HTR-8/SVneo (cell line): ENCODE measurements at regions not wholly inside any gene's neighbourhood (a gene's known extent, or its start where the extent isn't known, plus 50 kb on each side); places are given as distances from the start of the nearest gene placed in this dataset.
"Not testable (repeated sequence)": the region's sequence is repeated elsewhere in the genome, so short reads cannot be mapped to it uniquely, and the experiment has no call there.

Experiments
- DNase-seq: peaks from one replicate; pipeline ENCODE4 v3.0.0; 2011; ENCODE audit warnings: low spot score, mixed read lengths; ENCODE audit not compliant: insufficient read length
- FAIRE-seq: peaks from 2 replicates; lab custom pipeline; 2011; peaks lifted over from hg19 to GRCh38; lab: Jason Lieb, UNC

- DNase-seq (no peak), FAIRE-seq (no peak)
These were observed 1897.8 kb upstream of the PCDH10 start for GRCh38 chr4:131251321-131251720.

DNA sequence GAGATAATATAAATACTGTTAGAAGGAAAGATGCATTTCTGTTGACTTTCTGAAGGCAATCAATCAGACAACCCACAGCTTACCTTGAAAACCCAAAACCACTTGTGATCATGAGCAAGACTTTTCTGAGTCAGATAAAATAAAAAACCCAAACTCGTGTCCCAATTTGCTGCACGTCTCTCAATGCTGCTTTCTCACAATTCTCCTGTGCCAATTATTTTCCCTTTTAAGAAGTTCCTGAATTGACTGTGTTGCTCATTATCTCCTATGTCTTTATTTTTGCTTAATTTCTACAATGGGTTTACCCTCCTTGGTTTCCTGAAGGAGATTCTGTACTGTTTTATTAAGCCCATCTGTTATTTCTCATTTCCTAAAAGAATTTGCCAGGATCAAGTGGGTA lies 1891.9 kb upstream of the PCDH10 start:
- DNase-seq (no peak), FAIRE-seq (no peak)

GRCh38 chr4:131258361-131258760 lies 1890.7 kb upstream of the PCDH10 start:
- no peak for DNase-seq
- FAIRE-seq = no peak

GRCh38 chr4:131288441-131288840 lies 1860.7 kb upstream of the PCDH10 start:
- FAIRE-seq = no peak

DNA sequence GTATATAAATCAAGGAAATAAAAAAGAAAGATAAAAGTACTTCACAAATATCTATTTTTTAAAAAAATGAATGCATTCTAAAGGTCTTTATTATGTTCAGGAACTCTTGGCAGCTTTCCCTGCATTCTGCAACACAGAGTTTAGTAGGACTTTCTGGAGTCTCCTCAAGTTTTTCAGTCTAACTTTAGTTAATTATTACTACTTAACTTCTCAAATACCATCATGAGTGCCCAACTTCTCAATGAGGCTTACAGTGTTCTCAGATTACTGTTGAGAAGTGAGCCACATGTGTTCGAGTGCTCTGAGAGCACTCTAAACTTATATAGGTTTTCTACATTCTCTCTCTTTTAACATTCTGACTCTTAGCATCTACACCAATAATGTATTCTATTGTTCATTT lies 1852.9 kb upstream of the PCDH10 start:
- FAIRE-seq (no peak), DNase-seq (no peak)

More at GRCh38 chr4:131288441-131288840, 1860.7 kb upstream of the PCDH10 start:
- DNase-seq = no peak

GRCh38 chr4:131302108-131302507 lies 1847.0 kb upstream of the PCDH10 start:
- DNase-seq (no peak), FAIRE-seq (no peak)

GRCh38 chr4:131304686-131305085 lies 1844.4 kb upstream of the PCDH10 start:
- FAIRE-seq = no peak

GRCh38 chr4:131309628-131310027 lies 1839.5 kb upstream of the PCDH10 start:
- FAIRE-seq = no peak
- no peak for DNase-seq

More at GRCh38 chr4:131304686-131305085, 1844.4 kb upstream of the PCDH10 start:
- DNase-seq = no peak

- no peak for DNase-seq
- no peak for FAIRE-seq
These were observed 1833.0 kb upstream of the PCDH10 start for GRCh38 chr4:131316086-131316485.

DNA sequence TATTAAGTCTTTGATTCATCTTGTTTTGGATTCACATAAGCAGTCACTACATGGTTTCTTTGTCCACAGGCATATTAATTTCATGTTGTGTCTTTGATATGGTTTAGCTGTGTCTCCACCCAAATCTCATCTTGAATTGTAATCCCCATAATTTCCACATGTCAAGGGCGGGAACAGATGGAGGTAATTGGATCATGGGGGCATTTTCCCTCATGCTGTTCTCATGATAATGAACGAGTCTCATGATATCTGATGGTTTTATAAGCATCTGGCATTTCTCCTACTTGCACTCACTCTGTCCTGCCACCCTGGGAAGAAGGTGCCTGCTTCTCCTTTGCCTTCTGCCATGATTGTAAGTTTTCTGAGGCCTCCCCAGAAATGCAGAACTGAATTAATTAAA lies 1811.2 kb upstream of the PCDH10 start:
- no peak for FAIRE-seq
- DNase-seq = no peak

- FAIRE-seq (no peak), DNase-seq (no peak)
These were observed 1810.0 kb upstream of the PCDH10 start for GRCh38 chr4:131339137-131339536.

DNA sequence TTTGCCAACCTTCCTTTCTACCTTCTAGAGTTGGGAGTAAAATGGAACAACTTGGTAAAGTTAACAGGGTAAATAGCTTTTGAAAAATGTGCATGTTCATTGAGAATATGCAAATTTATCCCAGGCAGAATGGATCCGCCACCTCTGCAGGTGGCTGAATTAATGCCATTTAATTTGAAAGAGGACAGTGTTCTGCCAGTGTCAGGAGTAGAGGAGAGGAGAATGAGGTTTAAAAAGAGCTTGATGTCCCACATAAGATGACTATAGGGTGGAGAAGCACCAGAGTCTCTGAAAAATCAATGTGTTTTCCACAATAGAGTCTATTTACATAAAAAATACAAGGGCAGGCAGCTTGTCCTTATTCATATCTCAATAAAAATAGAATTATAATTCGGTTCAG lies 1804.3 kb upstream of the PCDH10 start:
- FAIRE-seq (no peak), DNase-seq (no peak)

- FAIRE-seq = no peak
These were observed 1801.3 kb upstream of the PCDH10 start for GRCh38 chr4:131347816-131348215.

DNA sequence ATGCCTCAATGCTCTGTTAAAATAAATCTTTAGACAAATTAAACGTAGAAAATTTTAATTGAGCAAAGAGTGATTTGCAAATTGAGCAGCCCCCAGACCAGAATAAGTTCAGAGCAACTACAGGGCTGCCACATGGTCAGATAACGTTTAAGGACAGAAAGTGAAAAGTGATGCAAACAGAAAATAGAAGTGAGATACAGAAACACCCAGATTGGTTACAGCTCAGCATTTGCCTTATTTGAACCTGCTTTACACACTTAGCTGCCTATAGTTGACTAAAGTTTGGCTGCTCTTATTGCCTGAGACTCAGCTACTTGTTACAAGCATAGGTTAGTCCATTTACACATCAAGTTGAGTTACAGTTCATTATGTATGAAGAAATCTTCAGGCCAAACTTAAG lies 1800.8 kb upstream of the PCDH10 start:
- FAIRE-seq = no peak

More at GRCh38 chr4:131347816-131348215, 1801.3 kb upstream of the PCDH10 start:
- no peak for DNase-seq

DNA sequence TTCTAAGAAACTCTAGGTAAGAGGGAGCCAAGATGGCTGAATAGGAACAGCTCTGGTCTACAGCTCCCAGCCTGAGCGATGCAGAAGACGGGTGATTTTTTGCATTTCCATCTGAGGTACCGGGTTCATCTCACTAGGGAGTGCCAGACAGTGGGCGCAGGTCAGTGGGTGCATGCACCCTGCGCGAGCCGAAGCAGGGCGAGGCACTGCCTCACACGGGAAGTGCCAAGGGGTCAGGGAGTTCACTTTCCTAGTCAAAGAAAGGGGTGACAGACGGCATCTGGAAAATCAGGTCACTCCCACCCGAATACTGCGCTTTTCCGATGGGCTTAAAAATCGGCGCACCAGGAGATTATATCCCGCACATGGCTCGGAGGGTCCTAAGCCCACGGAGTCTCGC lies 1796.7 kb upstream of the PCDH10 start:
- not testable (repeated sequence) for FAIRE-seq, DNase-seq

More for the DNA sequence above, 1800.8 kb upstream of the PCDH10 start:
- no peak for DNase-seq

DNA sequence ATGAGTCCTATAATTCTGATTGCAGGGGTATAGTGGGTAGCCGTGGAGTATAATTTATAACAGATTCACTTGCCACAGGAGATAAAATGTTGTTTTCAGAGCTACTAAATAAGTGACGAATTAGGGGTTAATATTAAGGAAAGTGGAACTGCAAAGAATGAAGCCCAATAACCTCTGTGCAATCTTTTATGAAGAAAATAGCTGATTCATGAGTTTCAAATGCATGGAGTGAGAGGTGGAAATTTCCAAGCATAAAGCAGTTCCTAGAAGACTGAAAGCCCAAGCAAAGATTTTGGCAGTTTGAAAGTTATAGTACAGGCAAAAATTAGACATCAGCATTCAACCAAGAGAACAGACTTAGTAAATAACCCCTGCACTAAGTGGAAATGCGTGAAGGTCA lies 1782.4 kb upstream of the PCDH10 start:
- DNase-seq = no peak
- no peak for FAIRE-seq

- no peak for DNase-seq
- FAIRE-seq = no peak
These were observed 1781.7 kb upstream of the PCDH10 start for GRCh38 chr4:131367441-131367840.

DNA sequence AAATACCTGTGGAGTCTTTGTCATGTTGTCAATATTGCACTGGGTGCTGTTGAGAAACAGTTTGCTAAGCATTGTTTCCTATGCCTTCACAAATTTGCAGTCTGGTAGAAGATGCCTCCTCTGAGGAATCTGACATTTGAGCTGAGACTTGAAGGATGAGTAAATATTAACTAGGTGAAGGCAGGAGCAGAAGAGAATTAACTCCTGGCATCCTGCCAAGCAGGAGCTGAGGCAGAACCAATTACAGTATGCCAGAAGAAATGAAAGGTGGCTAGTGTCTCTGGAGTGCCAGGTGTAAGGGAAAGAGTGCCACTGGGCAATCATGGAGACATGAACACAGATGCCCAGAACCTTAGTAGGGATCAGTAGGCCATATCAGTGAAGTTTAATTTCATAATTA lies 1778.2 kb upstream of the PCDH10 start:
- DNase-seq (no peak), FAIRE-seq (no peak)

DNA sequence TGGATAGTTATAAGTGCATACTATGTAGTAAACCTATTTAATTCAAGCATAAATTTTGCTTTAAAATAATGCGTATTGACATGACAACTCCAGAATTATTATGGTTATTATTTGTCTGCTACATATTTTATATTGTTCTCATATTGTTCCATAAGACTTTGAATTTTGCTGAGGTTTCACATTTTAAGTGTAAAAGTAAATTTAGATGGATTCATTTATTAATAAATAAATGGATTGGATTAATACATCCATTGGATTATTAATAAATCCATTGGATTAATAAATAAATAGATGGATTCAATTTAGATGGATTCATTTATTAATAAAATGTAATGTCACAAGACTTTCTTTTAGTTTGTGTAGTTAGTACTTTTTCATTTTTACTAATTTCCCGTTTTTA lies 1768.0 kb upstream of the PCDH10 start:
- DNase-seq (no peak), FAIRE-seq (no peak)

DNA sequence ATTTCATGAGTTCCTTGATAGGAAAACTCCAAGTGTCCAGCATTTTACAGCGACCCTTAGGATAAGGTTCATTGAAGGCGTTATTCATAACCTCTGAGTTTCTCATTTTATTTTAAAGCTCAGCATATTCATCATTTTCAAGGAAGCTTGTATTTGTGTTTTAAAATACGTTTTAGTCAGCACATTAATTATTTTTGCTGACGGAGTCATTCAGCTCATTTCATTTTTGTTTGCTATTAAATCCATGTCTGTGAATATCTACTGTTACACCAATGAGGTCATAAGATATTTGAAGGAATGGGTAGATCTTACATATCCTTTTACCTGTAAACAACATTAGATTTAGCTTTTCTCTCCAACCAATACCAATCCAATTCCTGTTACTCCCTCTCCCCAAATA lies 1766.3 kb upstream of the PCDH10 start:
- FAIRE-seq (no peak), DNase-seq (no peak)

DNA sequence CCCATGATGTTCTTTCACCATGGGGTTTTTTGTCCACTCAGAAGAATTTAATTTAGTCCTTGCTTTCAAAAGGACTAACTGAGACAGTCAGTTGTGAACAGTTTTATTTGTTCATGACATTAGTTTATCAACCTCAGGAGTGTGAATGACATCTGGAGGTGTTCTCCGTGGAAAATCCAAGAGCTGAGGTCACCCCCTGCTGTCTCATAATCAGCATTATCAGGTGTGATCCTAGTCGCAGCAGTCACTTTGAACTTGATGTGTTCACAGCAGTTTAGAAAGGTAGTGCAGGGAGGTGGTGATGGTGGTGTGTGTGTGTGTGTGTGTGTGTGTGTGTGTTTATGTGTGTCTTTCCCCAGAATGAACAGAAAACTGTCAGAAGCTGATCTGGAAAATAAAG lies 1760.8 kb upstream of the PCDH10 start:
- DNase-seq = no peak
- FAIRE-seq = no peak

DNA sequence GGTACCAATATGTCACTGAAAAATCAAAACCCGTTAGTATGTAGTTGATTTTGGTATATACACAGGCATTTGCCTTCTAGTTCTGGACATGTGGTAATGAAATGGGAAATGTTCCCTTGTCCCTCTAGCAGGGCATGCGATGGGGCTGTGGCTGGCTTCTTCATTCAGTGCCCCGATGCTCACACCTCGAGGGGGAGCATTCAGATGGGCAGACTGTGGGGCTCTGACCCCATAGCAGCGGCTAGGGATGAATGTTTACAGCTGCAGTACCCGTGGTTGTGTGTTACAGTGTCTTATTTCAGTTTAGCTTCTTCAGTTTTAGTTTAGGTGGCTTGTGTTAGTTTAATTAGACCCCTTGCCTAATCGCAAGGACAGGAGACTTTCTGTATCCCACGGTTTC lies 1741.0 kb upstream of the PCDH10 start:
- no peak for FAIRE-seq

DNA sequence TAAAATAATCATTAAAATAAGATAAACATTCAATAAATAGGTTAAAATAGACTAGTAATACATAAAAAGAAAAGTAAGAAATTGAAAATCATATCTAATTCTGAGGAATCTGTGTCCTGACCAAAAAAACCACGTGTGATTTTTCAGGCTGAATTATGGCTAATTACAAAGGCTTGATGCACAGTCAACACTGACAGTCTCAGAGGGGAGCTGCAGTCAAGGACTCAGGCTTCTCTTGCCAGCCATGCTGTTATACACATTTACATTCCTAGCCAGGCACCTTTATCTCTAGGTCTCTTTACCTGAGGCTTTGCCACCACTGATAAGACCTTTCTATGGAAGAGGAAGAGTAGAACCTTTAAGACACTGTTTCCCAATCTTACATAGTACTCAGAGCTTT lies 1737.7 kb upstream of the PCDH10 start:
- FAIRE-seq (no peak), DNase-seq (no peak)

More for the DNA sequence above, 1741.0 kb upstream of the PCDH10 start:
- DNase-seq = no peak
